AG09309 (cell line): ENCODE measurements at regions not wholly inside any gene's neighbourhood (a gene's known extent, or its start where the extent isn't known, plus 50 kb on each side); places are given as distances from the start of the nearest gene placed in this dataset.

Experiments
- DNase-seq: peaks from one replicate; pipeline ENCODE4 v3.0.0-alpha.2; 2010; ENCODE audit warnings: low read depth
- H3K4me3 ChIP-seq: 2 replicates; pipeline ENCODE4 v1.5.1; 2011; ENCODE audit warnings: mild to moderate bottlenecking, low read depth, low read length, moderate library complexity; ENCODE audit not compliant: control insufficient read depth
- CTCF ChIP-seq: IDR thresholded peaks from 2 replicates; pipeline ENCODE4 v1.5.1; 2011; ENCODE audit warnings: mild to moderate bottlenecking, low read depth, low read length, inconsistent platforms; ENCODE audit not compliant: insufficient read depth, control insufficient read depth; ENCODE audit errors: missing control alignments

- TF ChIP-seq CTCF = no peak
- no peak for DNase-seq
- no peak overlapping the region for H3K4me3 ChIP-seq
These were observed 63.6 kb upstream of the ERCC4 start for GRCh38 chr16:13856398-13856797.

- H3K4me3 ChIP-seq = no peak overlapping the region
- no peak for TF ChIP-seq CTCF
- DNase-seq = no peak
These were observed 63.0 kb upstream of the ERCC4 start for GRCh38 chr16:13856811-13857511.

- TF ChIP-seq CTCF = no peak
- DNase-seq = no peak
- H3K4me3 ChIP-seq = no peak overlapping the region
These were observed 60.9 kb upstream of the ERCC4 start for GRCh38 chr16:13858873-13859580.

- no peak for DNase-seq
- H3K4me3 ChIP-seq = no peak overlapping the region
- TF ChIP-seq CTCF = no peak
These were observed 56.7 kb upstream of the ERCC4 start for GRCh38 chr16:13863075-13863765.

- H3K4me3 ChIP-seq = no peak overlapping the region
- DNase-seq = no peak
- no peak for TF ChIP-seq CTCF
These were observed 55.3 kb upstream of the ERCC4 start for GRCh38 chr16:13864689-13865088.

GRCh38 chr16:13866073-13866472, 53.9 kb upstream of the ERCC4 start:
- peak; percentile 46 for DNase-seq
- H3K4me3 ChIP-seq = no peak overlapping the region
- peak; percentile 76 for TF ChIP-seq CTCF
